Activated CD8-positive, alpha-beta memory T cell treated with anti-CD3 and anti-CD28 coated beads, Interleukin-2, amount 50 U/mL, for 1 hour (primary cell): ENCODE measurements at regions not wholly inside any gene's neighbourhood (a gene's known extent, or its start where the extent isn't known, plus 50 kb on each side); places are given as distances from the start of the nearest gene placed in this dataset.
"Not testable (repeated sequence)": the region's sequence is repeated elsewhere in the genome, so short reads cannot be mapped to it uniquely, and the experiment has no call there.

ENCODE experiments used
- DNase-seq: peaks from one replicate; pipeline ENCODE4 v3.0.0-alpha.2; 2020; ENCODE audit errors: extremely low read depth

DNA sequence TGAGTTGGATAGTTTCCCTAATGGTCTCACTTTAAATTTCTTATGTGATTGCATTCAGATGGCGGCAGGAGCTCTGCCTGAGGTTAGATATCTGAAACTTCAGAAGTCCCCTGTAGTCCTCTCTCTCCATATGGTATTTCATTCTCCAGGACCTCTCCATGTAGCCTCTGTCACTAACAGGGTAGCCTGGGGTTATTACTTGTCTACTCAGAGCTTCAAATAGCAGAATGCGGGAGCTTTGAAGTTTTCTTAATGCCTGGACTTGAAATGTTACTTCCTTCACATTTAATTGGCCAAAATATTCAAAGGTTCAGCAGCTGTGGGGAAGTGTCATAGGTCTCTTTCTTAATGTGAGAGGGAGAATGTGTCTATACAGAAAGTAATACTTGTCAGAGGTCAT lies 1370.4 kb downstream of the GRIK2 start:
- no peak for DNase-seq

DNA sequence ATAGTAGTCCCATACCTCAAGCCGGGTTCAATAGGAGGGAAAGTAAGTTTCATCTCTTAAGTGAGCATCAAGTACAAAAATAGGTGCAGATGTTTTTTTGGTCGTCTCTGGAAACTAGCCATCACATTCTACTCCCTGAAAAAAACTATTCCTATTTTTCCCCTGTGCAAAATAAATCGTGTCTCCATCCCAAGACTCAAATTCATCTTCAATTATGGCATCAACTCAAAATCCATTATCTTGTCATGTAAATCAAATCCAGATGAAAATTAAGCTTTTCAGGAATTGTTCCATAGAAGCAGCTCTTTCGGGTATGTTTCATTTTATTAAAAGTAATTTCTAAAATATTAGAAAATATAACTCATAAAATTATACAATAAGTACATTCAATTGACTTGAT lies 1368.4 kb downstream of the GRIK2 start:
- DNase-seq: no peak

DNA sequence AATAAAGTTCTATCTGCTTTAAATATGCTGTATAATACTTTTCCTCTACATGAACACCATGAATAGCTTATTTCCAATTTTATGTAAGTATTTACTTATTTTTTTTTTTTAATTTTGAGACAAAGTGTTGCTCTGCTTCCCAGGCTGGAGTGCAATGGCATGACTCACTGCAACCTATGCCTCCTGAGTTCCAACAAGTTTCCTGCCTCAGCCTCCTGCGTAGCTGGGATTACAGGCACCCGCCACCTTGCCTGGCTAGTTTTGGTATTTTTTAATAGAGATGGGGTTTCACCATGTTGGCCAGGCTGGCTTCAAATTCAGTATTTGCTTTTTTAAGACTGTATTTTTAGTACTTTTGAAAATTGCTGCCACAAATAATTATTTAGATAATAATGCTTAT lies 1365.9 kb downstream of the GRIK2 start:
- DNase-seq: no peak

DNA sequence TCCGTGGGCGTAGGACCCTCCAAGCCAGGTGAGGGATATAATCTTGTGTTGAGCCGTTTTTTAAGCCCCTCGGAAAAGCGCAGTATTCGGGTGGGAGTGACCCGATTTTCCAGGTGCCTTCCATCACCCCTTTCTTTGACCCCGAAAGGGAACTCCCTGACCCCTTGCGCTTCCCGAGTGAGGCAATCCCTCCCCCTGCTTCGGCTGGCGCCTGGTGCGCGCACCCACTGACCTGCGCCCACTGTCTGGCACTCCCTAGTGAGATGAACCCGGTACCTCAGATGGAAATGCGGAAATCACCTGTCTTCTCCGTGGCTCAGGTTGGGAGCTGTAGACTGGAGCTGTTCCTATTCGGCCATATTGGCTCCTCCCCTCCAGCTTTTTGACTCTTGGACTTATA lies 1365.0 kb downstream of the GRIK2 start:
- not testable (repeated sequence) for DNase-seq

DNA sequence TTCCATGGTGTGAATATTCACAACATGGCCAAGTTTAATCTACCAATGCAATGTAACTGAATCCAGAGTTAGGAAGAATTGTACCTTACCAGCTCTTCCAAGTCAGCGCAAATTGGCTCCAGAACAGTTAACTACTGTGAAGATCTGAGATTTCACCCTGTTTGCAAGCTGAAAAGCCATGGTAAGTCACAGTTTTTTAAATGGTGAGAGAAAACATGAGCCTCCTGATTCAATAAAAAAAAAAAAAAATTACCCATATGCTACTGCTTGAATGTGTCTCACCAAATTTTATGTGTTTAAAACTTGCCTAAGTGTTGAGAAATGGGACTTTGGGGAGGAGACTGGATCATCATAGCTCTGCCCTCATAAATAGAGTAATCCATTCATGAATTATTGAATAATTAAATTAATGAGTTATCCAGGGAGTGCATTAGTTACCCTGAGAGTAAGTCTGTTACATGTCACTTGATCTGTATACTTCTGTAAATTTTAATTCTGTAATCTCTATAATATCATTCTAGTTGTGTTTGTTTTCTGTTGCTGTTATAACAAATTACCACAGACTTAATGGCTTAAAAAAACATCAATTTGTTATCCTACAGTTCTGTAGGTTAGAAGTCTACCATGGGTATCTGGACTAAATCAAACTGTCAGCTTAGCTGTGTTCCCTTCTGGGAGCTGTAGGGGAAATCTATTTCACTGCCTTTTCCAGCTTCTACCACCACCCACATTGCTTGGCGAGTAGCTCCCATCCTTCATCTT lies 1355.9 kb downstream of the GRIK2 start:
- no peak for DNase-seq

DNA sequence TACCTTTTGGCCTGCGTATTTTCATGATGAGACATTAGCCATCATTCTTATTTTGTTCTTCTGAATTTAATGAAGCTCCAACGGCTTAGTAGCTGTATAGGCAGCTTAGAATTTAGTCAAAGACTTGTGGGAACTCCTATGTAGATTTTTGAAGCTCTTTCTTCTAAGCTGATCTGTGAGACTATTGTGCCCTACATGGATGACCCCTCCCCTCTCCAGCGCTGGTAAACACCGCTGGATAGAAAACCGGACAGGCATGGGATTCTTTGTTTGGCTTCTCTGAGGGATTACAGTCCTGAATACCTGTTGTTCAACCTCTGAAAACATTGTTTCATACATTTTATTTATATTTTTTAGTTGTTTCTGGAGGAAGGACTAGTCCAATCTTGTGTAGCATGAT lies 1353.4 kb downstream of the GRIK2 start:
- DNase-seq: no peak

DNA sequence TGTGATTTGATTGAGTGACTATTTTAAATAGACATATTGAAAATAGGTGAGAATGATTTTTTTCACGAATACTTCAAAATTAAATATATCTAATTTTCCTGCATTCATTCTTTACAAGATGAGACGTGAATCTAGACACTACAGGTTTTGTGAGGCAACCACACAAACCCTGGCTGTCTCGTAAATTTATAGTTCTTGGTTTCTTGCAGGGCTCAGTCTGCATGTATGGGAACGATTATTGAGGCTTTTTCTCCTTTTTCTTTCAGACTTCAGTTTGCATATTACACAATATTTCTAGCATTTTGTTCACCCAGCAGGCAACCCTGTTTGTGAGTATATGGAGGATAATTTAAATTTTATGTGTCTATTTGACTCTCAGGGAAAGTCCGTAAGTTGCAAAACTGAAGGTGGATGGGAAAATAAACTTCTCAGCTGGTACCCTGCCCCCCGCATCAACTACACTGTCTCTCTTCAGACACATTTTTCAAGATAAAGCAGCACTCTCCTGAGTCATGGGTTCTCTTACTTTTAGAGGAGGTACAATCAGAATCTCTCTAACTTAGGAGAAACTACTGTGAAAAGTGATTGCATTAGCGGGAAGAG lies 1349.3 kb downstream of the GRIK2 start:
- DNase-seq: no peak

DNA sequence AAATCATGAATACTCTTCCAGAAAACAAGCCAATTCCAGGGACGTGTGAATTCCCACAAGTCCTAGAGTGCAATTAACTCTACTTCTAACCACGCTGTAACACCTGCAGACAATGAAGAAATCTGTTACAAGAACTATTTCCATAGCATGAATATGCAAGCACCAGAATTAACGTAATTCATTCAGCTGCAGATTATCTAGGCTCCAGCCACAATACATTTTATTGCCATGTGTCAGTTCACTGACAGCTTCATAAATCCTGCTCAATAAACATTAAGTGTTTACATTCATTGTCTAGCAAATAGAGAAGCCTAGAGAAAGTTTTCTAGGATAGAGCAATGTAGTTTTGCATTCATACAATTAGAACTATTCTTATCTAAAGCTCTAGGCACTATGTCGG lies 1348.5 kb downstream of the GRIK2 start:
- no peak for DNase-seq

DNA sequence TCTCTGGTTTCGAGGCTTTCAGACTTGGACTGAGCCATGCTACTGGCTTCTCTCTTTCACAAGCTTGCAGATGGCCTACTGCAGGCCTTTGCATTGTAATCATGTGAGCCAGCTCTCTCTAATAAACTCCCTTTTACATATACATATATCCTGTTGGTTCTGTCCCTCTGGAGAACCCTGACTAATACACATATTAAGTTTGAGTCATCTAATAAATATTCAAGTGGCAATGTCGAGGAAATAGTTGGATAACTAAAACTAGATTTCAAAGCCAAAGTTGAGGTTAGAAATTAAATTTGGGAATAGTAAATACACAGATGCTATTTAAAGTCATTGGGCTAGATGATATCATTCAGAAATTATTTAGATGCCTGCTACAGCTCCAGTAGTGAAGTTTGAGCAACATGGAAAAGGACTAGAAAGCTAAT lies 1343.4 kb downstream of the GRIK2 start:
- no peak for DNase-seq

DNA sequence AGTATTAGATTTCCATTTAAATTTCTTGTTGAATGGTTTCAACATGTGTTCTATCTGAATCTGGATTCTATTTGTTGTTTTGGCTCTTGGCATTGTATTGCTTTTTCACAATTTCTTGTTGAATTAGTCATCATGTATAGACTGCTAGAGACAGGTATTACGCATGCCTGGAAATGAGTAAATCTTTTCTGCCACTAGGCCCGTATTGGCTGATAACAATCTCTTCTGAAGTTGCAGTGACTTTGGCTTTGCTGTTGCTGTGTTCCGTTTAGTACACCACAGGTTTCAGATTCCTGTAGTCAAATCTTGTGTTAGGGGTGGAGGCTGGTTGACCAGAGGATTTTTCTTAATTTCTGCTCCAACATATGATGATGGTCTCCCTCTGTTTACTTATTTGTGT lies 1339.4 kb downstream of the GRIK2 start:
- no peak for DNase-seq

DNA sequence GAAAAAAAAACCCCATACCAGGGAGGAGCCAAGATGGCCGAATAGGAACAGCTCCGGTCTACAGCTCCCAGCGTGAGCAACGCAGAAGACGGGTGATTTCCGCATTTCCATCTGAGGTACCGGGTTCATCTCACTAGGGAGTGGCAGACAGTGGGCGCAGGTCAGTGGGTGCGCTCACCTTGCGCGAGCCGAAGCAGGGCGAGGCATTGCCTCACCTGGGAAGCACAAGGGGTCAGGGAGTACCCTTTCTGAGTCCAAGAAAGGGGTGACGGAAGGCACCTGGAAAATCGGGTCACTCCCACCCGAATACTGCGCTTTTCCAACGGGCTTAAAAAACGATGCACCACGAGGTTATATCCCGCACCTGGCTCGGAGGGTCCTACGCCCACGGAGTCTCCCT lies 1328.6 kb downstream of the GRIK2 start:
- not testable (repeated sequence) for DNase-seq

DNA sequence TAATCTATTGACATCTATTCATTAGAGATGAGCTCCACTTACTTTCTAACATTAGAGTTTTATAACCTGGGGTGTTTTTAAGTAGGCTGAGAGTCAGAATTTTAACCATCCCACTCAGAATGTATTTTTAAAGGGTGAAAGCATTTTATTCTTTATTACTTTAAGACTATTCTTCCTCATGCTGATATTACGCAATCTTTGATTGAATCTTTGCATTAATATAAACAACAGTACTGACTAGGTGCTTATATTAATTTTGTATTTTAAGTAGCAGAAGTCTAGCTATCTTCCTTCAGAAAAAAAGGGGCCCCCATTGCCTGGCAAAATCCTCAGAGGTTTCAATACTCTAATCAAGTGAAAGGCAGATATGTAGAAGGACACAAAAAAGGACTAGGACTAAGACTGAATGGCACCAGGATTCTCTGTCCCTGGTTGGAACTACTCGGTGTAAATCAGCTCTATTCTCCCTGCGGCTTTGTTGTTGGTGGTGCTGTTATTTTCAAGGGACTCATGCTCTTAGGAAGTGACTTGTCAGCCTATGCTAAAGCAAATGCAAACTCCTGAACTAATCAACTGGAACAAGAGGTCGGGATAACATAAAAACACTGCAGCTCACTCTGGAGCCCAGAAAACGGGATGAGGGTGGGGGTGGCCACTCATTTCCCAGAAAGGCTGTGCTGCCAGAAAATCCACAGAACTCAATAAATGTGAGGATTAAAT lies 1324.4 kb downstream of the GRIK2 start:
- DNase-seq: no peak

DNA sequence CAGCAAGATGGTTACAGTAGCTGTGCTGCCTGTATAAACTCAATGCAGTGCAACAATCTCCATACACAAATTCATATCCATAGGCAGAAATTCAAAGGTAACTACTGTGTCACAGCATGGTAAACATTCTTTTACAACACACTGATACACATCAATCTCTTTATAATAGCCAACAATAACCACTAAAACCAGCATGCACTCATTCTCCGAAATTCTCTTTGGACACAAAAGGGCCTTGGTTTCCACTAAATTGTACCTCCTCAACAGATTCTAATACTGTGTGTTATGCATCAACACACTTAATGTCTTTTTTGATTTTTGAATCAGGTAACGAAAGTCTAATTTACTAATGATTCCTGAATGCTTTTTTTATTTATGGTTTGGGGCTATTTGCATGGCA lies 1323.7 kb downstream of the GRIK2 start:
- DNase-seq: no peak

DNA sequence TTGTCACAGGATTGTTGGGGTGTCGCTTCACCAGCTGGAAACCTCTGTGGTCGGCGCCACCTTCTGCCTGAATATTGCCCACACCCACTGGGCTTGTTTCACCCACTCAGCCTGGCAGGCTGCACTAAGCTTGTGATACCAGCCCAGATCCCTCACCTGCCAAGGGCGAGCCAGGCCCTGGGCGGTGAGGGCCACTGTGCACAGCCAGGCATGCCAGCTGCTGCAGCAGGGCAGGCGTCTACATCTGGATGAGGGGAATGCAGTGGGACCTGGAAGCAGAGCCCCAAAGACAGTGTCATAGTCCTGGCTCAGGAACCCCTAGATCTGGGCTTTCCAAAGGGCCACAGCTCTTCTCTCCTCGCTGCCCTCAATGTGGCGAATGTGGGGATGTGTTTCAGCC lies 1307.5 kb downstream of the GRIK2 start:
- DNase-seq: no peak

DNA sequence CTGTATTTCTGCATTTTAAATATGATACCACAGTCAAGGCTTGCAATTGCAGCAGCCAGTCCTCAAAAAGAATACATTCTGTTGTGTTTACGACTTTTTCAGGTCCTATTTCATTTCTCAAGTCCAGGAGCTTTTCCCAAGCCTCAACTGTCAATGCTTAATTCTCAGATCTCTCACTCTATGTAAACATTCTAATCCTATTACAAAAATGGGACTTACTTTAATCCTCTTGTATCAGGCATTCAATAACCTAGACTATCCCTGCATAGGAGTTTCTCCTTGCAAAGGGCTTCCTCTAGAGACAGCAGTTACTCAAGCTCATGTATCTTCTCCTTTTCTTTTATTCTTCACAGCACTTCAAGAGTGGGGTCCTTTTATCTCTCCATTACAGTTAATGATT lies 1293.0 kb downstream of the GRIK2 start:
- no peak for DNase-seq

DNA sequence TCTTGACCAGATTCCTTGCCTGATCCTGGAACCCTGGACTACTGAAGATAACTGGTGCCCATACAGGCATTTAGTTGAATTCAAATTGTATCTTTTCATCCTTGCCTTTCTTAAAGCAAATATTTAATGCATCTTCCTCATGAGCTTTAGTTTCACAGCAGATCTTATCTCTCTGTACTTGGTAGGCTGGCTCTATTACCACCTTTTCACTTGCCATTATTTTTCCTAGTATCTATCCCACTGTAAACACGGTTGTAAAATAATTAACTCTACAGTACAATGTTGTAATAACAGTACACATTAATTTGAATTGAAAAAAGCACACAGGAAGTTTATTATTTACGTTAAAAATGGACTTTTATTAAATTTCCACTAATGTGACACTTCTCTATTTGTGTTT lies 1286.9 kb downstream of the GRIK2 start:
- no peak for DNase-seq

DNA sequence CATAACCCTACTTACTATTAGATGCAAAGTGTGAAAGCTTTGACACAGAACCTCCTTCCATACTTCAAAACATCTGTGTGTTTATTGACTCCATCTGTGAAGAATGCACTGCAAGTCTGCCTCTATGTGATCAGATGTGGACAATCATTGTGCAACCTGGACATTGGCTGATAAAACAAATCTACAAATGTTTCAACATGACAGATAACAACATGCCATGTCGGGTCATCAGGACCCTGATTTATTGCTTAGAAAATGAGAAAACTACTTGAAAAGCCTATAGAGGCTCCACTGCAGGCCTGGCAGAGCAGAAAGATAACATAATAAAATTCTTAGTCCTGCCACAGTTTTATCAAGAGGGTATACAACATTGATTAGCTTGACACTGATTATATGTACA lies 1286.4 kb downstream of the GRIK2 start:
- no peak for DNase-seq

DNA sequence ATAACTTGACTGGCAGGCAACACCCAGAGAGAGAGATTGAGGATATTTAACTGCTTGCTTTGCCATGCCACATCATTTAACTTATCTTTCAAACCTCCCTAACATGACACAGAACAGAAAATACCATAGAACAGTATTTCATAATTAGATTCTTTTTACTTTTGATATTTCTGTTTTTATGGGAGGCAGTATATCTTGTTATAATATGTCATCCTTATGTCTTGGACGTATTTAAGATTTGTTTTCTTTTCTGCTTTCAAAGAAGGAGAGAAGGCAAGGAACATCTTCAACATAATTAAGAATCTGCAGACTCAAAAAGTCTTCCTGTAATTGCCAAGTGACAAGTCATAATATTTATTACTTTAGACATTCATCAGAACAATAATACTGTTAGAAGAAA lies 1283.7 kb downstream of the GRIK2 start:
- no peak for DNase-seq

DNA sequence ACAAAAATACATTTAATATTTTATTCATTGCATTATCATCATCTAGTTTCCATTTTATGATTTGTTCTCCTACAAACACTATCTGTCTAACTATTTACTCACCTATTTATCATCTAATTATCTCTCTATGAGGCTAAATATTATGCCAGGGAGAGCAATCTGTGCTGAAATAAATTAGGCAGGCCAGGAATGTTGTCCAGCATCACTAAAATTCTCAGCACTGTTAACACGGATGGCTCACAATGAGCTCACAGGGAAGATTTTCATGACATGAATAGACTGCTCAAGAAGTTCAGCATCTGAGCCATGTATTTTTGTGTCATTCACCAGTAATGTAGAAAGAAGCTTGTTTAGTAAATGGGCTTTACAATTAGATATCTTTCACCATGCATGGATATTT lies 1277.2 kb downstream of the GRIK2 start:
- no peak for DNase-seq

DNA sequence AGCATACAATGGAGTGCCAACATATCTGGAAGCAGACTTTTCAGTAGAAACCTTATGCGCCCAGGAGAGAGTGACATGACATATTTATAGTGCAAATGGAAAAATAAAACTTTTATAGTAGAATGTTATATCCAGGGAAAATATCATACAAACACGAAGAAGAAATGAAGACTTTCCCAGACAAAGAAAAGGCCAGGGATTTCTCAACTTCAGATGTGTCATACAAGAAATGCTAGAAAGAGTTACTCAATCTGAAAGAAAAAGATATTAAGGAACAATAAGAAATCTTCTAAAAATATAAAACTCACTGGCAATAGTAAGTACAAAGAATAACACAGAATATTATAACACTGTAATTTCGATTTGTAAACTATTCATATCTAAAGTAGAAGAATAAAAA lies 1269.3 kb downstream of the GRIK2 start:
- no peak for DNase-seq

DNA sequence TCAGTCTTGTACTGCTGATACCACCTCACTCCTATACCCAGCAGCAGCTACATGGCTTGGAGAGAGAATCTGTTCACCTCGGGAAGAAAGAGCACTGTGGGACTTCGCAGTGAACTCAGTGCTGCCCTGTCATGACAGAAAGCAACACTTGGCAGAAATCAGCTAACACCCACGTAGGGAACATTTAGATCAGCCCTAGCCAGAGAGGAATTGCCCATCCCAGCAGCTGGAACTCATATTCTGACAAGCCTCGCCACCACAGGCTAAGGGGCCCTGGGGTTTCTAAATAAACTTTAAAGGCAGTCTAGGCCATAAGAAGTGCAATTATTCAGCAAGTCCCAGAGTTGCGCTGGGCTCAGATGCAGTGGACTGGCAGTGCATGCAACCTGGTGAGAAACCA lies 1266.8 kb downstream of the GRIK2 start:
- DNase-seq: no peak

DNA sequence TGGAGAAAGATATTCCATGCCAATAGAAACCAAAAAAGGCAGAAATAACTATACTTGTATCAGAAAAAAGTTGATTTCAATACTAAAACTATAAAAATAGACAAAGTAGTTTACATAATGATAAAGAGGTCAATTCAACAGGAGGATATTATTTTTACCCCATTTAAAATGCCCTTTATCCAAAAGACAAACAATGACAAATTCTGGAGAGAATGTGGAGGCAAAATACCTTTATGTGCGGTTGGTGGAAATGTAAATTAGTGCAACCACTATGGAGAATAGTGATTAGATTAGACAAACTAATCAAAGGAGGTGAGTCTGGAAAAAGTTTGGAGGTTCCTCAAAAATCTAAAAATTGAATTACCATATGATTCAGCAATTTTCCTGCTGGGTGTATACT lies 1262.3 kb downstream of the GRIK2 start:
- DNase-seq: no peak

DNA sequence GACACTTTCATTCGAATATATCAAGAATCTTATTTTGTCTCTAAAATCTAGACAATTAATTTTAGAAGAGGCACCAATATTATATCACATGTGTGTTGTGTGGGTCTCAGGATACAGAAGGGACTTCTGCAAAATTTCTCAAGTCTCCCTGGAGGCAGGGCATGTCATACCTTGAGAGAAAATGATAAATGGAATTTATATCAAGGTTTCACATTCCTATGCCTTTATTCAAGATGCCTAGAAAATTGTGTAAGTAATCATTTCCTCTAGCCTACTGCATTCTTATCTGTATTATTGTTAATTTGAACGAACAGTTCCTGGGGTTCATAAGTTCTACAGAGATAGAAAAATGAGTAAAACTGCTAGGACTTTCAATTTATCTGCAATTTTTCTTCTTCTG lies 1247.9 kb downstream of the GRIK2 start:
- no peak for DNase-seq
